Thyroid gland (tissue), 4 donors: ENCODE measurements at regions not wholly inside any gene's neighbourhood (a gene's known extent, or its start where the extent isn't known, plus 50 kb on each side); places are given as distances from the start of the nearest gene placed in this dataset.

ENCODE experiments used
- POLR2A ChIP-seq, 2 donors: fragments of 450-650 bp; IDR thresholded peaks; one replicate each; pipeline ENCODE4 v1.6.1; 2017; ENCODE audit warnings: antibody characterized with exemption in 2 of 2, mild to moderate bottlenecking in 2 of 2, moderate library complexity in 1 of 2
- TF ChIP-seq, protein P1 (sequence below), 6 experiments: fragments of 200-600 bp in 3 of 6; fragments of 450-650 bp in 3 of 6; sonication (generic) in 3 of 6; IDR thresholded peaks; one replicate each; pipeline ENCODE4 v1.5.1; 2016 to 2019; ENCODE audit warnings: antibody characterized with exemption in 6 of 6, mild to moderate bottlenecking in 2 of 6, inconsistent platforms in 1 of 6, moderate library complexity in 1 of 6

- TF ChIP-seq, protein P1, sequence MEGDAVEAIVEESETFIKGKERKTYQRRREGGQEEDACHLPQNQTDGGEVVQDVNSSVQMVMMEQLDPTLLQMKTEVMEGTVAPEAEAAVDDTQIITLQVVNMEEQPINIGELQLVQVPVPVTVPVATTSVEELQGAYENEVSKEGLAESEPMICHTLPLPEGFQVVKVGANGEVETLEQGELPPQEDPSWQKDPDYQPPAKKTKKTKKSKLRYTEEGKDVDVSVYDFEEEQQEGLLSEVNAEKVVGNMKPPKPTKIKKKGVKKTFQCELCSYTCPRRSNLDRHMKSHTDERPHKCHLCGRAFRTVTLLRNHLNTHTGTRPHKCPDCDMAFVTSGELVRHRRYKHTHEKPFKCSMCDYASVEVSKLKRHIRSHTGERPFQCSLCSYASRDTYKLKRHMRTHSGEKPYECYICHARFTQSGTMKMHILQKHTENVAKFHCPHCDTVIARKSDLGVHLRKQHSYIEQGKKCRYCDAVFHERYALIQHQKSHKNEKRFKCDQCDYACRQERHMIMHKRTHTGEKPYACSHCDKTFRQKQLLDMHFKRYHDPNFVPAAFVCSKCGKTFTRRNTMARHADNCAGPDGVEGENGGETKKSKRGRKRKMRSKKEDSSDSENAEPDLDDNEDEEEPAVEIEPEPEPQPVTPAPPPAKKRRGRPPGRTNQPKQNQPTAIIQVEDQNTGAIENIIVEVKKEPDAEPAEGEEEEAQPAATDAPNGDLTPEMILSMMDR (IDR thresholded peaks at IDR 0.05) = no peak
- no peak for TF ChIP-seq POLR2A (IDR thresholded peaks at IDR 0.05)
Measured at GRCh38 chr9:126085170-126085569, 241.5 kb upstream of the MVB12B start.
